ENCODE measurements at regions not wholly inside any gene's neighbourhood (a gene's known extent, or its start where the extent isn't known, plus 50 kb on each side); places are given as distances from the start of the nearest gene placed in this dataset.

DNA sequence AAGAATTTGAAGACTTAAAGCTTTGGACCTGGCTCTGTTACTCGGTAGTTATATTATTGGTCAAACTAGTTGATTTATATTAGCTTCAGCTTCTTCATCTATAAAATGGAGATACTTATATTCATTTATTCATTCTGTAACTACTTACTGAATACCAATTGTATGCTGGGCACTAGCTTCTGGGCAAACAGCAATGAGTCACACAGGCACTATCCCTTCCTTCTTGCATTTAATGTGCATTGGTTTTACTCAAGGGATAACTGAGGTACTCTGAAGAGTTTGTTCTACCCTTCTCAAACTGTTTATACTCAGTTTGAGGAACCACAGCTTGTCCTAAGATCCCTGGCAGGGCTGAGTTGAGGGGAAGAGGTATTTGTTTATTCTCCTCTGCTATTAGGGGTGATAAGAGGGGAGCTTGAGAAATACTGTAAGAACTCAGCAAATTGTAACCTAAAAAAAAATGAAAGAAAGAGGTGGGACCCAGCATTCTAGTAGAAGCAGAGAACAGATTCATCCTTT lies 825.4 kb upstream of the AMELY start:
- TF ChIP-seq, protein P1, sequence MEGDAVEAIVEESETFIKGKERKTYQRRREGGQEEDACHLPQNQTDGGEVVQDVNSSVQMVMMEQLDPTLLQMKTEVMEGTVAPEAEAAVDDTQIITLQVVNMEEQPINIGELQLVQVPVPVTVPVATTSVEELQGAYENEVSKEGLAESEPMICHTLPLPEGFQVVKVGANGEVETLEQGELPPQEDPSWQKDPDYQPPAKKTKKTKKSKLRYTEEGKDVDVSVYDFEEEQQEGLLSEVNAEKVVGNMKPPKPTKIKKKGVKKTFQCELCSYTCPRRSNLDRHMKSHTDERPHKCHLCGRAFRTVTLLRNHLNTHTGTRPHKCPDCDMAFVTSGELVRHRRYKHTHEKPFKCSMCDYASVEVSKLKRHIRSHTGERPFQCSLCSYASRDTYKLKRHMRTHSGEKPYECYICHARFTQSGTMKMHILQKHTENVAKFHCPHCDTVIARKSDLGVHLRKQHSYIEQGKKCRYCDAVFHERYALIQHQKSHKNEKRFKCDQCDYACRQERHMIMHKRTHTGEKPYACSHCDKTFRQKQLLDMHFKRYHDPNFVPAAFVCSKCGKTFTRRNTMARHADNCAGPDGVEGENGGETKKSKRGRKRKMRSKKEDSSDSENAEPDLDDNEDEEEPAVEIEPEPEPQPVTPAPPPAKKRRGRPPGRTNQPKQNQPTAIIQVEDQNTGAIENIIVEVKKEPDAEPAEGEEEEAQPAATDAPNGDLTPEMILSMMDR (IDR thresholded peaks at IDR 0.05) = no peak
- TF ChIP-seq POLR2A (IDR thresholded peaks at IDR 0.05) = no peak
